HG03159 (cell line): ENCODE measurements at regions not wholly inside any gene's neighbourhood (a gene's known extent, or its start where the extent isn't known, plus 50 kb on each side); places are given as distances from the start of the nearest gene placed in this dataset.
"Not testable (repeated sequence)": the region's sequence is repeated elsewhere in the genome, so short reads cannot be mapped to it uniquely, and the experiment has no call there.

Experiments
- ATAC-seq: cut with Tn5 transposase; IDR thresholded peaks from one replicate; pipeline ENCODE4 v1.9.1; 2021; ENCODE audit warnings: mild to moderate bottlenecking, moderate library complexity; ENCODE audit not compliant: unreplicated experiment

GRCh38 chr18:39622431-39622830 is 2056.8 kb upstream of the CELF4 start:
- ATAC-seq: no peak

- no peak for ATAC-seq
Observed at GRCh38 chr18:39620551-39621168, 2055.1 kb upstream of the CELF4 start.

- no peak for ATAC-seq
Observed at GRCh38 chr18:39618265-39619003, 2052.8 kb upstream of the CELF4 start.

GRCh38 chr18:39611381-39612100 is 2045.9 kb upstream of the CELF4 start:
- ATAC-seq: no peak

- ATAC-seq: no peak
Observed at GRCh38 chr18:39607034-39607433, 2041.4 kb upstream of the CELF4 start.

- ATAC-seq: no peak
Observed at GRCh38 chr18:39604836-39605235, 2039.2 kb upstream of the CELF4 start.

- ATAC-seq: no peak
Observed at GRCh38 chr18:39602131-39602530, 2036.5 kb upstream of the CELF4 start.

- no peak for ATAC-seq
Observed at GRCh38 chr18:39600894-39601293, 2035.3 kb upstream of the CELF4 start.

- ATAC-seq: no peak
Observed at GRCh38 chr18:39599251-39599650, 2033.7 kb upstream of the CELF4 start.

GRCh38 chr18:39596891-39597290 is 2031.3 kb upstream of the CELF4 start:
- no peak for ATAC-seq

- ATAC-seq: no peak
Observed at GRCh38 chr18:39596221-39596620, 2030.6 kb upstream of the CELF4 start.

- no peak for ATAC-seq
Observed at GRCh38 chr18:39594206-39594605, 2028.6 kb upstream of the CELF4 start.

GRCh38 chr18:39591649-39592048 is 2026.1 kb upstream of the CELF4 start:
- no peak for ATAC-seq

- no peak for ATAC-seq
Observed at GRCh38 chr18:39589496-39589895, 2023.9 kb upstream of the CELF4 start.

- ATAC-seq: no peak
Observed at GRCh38 chr18:39587586-39587985, 2022.0 kb upstream of the CELF4 start.

- ATAC-seq: no peak
Observed at GRCh38 chr18:39586741-39587140, 2021.1 kb upstream of the CELF4 start.

- ATAC-seq: no peak
Observed at GRCh38 chr18:39574897-39575296, 2009.3 kb upstream of the CELF4 start.

- ATAC-seq: no peak
Observed at GRCh38 chr18:39571511-39571910, 2005.9 kb upstream of the CELF4 start.

GRCh38 chr18:39565551-39566230 is 2000.1 kb upstream of the CELF4 start:
- not testable (repeated sequence) for ATAC-seq

GRCh38 chr18:39564716-39565115 is 1999.1 kb upstream of the CELF4 start:
- no peak for ATAC-seq

GRCh38 chr18:39561126-39561525 is 1995.5 kb upstream of the CELF4 start:
- ATAC-seq: no peak
